GM21576 (cell line): ENCODE measurements at regions not wholly inside any gene's neighbourhood (a gene's known extent, or its start where the extent isn't known, plus 50 kb on each side); places are given as distances from the start of the nearest gene placed in this dataset.
A peak's percentile ranks its signal among the peaks of the same experiment; 100 is the strongest.

Source experiments
- ATAC-seq: cut with Tn5 transposase; IDR thresholded peaks from one replicate; pipeline ENCODE4 v1.9.1; 2021; ENCODE audit warnings: mild to moderate bottlenecking, moderate library complexity; ENCODE audit not compliant: unreplicated experiment

DNA sequence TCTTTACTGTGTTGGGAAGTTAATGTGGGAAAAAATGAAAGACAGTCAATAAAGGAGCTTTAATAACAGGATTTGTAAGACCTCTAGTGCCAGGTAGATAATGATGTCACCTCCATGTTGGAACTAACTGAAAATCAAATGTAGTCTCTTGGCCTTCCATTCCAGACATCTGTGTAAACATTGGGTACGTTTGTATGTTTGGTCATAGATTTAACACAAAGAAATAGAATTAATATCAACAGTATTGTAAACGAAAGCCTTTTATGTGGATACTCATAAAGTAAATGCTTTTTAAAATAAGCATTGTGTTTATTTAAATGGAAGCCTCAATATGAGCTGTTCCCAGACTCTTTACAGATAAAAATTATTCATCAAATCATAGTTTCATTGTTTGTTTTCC, 605.7 kb downstream of the METTL15 start:
- ATAC-seq = no peak

DNA sequence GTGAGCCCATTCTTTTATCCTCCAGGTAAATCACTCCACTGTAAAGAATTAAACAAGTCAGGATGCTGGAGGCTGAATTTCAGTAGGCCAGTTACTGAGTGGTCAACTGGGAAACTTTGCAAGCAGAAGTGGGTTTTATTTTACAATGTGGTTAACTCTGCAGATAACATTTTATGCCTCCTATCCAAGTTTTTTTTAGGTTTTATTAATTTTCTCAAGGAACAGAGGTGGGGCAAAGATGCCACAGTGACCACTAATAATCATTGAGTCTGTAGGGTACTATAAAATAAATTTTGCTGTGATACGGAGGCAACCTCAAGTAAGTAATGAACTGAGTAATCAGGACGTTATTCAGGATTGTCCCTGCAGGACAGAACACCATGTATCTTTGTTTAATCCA, 599.9 kb downstream of the METTL15 start:
- ATAC-seq = no peak

DNA sequence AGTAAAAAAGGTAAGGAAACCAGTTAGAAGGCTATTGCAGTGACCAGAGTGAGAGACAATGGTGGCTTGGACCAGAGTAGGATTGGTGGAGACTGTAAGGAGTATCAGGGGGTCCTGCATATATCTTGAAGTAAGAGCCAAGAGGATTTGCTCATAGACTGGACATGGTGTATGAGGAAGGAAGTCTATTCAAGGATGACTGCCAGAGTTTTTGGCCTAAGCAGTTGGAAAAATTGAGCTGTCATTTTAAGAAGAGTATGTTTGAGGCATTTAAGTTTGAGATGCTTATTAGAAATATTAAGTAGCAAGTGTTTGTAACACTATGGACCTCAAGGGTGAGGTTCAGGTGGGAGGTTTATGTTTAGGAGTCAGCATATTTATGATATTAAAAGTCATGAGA, 596.6 kb downstream of the METTL15 start:
- ATAC-seq = no peak

DNA sequence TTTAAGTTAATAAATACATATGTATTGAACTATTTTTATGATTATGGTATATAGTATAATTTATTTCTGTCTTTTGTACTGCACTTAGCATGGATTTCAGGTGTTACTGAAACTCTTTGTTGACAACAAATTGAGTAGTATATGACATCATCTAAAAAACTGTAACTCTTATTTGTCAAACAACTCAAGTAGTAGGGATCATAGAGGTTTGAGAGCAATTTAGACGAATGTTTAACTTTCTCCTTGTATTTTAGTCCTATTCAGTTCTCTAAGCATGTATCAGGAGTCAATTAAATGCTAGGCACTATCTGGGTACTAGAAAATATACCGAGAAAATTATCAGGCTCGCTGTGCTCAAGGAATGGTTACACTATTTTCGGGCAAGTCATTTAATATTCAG, 595.2 kb downstream of the METTL15 start:
- ATAC-seq = no peak

DNA sequence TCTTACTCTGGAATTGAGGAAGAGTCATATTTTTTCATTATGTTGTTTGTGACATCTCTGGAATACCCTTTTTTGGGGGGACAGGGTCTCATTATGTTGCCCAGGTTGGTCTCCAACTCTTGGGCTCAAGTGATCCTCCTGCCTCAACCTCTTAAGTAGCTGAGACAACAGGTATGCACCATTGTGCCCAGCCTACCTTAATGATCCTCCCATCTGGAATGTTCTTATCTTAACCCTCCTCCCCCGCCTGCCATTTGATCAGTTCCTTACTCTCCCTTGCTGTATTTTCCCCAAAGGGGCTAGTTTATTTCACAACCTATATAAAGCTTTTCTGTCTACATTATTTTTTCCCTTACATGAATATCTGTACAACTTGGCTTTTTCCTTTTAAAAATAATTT, 594.7 kb downstream of the METTL15 start:
- no peak for ATAC-seq

DNA sequence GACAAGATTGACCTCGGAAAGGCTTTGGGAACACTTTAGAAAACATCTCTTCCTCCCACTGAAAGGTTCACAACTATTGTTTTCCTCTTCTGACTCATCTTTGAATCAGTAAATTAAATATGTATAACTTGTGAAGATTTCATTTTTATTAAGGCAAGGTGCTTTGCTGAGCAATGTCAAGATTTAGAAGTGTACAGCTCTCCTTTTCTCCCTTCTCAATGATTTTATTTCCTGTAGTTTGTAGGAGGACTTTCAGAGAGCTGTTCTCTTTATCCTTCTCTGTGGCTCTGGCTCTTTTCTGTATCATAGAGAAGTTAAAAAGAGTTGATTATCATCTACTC, 594.2 kb downstream of the METTL15 start:
- no peak for ATAC-seq

DNA sequence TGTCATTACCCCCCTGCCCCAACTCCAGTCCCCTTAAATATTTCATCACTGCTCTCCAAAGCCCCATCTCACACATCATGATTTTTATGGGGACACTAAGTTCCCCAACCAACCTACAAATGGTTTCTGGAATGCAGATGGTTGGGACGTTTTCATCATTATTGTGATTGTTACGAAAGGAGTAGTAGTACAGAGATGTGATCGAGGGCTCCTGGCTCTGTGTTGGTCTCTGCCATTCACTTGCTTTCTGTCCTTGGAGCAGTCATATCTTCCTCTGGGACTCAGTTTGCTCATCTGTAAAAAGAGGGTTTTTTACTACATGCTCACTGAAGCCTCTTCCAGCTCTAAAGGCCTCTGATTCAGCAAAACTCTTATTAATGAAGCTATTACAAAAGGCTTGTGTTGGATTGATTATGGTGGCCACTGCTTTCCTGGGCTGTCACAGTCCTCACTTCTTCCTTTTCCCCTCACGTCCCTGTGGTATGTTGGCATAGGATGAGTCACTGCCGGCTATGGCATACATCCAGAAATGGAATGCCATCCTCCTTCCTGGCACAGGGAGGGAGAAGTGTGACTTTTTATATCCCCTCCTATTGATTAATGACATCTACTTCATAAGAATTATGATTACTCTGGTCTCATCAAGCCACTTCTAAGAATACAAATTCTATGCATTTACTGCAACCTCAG, 593.7 kb downstream of the METTL15 start:
- ATAC-seq = no peak

DNA sequence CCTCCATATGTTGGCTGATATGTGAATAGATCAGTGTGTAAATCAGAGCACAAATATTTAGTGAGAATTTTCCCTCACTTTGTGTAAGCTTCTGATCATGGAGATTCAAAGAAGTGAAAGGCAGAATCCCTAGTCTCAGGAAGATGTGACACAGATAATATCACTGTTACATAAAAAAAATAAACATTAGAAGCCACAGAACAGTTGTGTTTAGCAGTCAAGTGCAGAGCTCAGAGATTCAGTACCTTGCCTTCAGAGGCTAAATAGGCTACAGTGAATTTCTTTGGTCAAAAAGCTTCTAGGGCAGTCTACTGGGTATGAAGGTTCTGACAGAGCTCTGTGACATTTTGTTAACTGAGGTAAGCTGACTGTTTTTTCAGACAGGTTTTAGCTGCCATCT, 591.5 kb downstream of the METTL15 start:
- no peak for ATAC-seq

DNA sequence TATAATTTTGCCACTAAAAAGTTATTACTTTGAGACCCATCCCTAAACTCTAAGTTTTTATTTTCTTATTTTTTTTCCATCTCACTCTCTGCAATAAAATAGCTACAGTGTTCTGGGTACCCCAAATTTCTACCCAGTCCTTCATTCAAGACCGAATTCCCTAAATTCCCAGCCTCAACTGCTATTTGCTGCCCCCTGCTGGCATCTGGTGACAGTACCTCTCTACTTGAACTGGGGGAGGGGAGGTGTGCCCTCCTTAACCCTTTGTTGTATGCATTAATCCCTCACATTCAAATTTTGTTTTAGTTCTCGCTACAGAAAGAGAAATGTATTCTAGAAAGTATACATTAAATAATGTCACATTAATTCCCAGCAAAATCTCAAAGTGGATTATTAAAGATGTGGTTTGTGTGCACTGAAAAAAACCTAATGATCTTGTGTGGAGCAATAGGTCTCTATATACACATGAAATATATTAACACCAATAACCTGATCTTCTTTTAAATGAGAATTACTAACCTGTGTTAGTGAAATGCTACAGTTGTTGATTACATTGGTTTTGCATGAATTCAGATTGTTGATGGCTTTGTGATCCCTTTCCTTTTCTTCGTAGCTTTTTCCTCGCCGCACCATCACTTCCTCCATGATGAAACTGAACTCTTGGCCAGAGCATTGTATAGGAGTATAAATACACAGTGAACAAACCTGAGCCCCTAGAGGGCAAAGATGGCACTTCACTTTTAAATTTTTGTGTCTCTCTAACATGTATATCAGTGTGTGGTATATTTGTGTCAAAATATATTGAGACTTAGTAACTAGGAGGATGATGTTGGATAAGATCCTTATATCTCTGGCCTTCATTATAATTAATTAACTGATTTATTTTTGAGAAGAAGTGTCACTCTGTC, 590.0 kb downstream of the METTL15 start:
- peak; percentile 65 for ATAC-seq

DNA sequence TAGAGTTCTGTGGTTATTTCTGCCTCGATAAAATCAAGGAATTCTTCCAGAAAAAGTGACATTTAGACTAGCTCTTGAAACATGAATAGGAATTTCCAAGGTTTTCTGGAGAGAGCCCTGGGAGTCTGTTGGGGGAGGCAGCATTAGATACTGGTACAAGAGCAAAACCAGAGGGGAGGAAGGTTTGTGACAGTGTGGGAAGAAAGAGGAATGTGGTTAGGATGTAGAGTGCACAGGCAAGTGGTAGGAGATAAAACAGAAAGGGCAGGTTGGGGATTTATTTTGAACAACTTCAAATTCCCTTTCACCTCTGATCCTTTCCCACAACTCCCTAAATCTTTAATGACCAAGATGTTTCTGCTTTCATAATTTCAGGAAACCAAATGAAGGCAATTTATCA, 588.4 kb downstream of the METTL15 start:
- ATAC-seq = no peak

DNA sequence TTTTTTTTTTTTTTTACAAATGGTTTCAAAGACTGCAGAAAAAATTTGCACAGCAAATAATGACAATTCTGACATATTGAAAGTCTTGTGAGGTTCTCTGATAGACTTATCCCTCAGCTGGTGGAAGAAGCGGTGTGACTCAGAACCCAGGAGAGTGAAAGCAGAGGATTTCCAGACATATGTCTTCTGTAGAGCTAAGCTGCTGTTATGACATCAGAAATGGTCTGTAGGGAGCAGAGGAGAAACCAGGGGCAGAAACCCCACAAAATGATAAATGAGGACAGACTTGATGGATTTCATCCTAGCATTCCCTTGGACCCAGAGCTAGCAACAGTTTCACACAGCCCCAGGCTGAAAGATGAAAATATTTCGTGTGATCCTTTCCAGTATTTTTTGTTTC, 582.6 kb downstream of the METTL15 start:
- no peak for ATAC-seq

DNA sequence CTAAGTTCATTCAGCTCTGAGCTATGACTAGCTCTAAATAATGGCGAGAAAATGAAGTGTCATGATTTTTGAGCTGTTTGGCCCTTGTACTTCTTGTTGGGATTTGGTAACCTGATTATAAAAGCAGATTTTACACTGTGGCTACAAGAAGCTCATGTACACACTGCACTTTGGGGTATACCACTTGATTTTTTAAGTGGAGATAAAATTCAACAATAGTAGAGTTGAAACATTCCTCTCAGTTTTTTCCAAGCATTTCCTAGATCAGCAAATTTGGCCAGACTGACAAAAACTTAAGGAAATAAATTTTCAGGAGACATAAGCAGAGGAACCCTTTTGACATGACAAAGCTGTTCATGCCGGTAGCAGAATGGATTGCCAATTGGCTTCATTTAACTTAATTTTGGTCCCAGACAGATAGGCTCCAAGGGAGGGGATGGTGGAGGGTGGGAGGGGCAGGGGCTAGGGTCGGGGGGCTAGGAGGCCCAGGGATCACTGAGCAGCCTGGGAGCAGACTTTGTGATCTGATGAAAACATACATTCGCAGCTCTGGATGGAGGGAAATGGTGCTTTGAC, 575.9 kb downstream of the METTL15 start:
- ATAC-seq = no peak

DNA sequence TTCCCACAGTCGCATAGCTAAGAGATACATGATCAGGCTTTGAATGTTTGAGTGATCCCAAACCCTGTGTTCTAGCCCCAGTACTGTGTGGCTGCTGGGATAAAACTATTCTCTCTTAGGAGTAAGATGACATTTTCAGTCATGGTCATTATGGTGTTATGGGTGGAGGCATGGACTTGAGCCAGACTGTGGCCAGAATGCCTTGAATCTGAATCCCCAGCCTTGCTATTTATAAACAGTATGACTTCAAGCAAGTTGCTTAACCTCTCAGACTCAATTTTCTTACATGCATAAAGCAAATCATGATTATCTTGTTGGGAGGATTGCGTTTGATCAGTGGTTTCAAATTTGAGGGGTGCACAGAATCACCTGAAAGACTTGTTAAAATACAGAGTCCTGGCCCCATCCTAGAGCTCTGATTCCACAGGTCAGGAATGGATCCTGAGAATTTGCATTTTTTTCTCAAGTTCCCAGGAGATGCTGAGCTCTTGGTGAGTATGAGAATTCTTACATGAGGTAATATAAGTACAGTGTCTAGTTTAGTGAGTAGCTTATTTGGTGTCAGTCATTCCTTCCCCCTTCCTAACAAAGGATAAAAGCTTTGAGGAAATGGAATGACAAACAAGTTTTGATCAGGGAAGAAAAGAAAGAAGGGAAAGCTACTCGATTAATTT, 571.7 kb downstream of the METTL15 start:
- ATAC-seq = no peak

DNA sequence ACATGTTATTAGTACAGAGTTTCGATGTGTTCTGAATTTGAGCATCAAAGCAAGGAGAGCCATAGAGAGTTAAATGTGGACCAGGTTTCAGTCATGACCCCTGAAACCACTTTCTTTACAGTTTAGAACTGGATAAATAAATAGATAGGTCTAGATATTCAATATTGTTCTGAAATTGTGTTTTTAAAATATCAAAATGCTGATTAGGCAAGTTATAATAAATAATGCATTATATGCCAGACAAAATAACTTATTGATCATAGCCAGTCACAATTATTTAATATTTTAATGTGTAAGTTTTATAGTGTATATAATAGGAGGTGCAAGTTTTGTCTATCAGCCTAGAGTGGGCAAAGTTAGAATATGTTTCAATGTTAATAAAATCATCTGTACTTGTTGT, 569.5 kb downstream of the METTL15 start:
- ATAC-seq = no peak

DNA sequence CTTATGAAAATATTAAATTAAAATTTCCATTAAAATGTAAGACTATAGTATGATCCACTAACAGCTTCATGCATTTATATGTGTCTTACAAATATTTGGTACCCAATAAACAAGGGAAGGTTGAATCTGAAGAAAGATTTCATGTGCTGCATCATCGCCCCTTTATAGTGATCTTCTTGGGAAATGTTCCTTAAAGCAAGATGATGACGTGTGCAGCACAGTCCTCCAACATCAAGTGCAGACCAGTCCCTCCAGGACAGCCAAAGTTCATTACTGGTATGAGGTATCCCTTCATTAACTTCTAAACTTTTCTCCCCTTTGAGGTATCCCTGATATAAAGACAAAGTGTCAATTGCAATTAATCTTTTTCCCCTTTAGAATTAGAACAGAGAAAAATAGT, 567.0 kb downstream of the METTL15 start:
- no peak for ATAC-seq

DNA sequence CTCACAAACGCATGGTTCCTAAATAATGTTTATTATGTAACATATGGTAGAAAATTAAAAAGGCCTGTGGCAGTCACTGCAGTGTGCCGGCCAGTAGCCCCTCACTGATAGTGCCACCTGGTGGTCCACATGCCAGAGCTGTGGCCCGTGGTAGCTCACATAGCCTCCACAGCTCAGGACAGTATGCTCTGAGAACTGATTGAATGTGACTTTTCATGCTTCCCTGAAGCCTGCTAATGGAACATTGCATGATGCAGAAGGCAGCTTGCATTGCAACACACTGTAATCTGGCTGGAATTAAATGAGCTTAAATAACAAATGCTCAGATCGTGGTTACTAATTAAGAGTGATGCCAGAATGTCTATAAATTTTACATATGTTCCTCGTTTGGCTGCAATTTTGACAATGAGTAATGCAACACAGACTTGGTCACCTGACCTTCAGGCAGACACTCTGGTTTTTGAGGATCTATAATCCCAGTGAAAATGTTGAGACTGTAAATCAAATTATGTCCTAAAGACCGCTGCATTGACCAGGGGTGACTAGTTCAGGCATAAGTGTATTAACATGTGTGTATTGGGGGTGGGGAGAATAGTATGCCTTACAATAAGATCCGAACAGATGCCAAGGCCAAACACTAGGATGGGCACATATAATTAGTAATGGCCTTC, 566.4 kb downstream of the METTL15 start:
- no peak for ATAC-seq

DNA sequence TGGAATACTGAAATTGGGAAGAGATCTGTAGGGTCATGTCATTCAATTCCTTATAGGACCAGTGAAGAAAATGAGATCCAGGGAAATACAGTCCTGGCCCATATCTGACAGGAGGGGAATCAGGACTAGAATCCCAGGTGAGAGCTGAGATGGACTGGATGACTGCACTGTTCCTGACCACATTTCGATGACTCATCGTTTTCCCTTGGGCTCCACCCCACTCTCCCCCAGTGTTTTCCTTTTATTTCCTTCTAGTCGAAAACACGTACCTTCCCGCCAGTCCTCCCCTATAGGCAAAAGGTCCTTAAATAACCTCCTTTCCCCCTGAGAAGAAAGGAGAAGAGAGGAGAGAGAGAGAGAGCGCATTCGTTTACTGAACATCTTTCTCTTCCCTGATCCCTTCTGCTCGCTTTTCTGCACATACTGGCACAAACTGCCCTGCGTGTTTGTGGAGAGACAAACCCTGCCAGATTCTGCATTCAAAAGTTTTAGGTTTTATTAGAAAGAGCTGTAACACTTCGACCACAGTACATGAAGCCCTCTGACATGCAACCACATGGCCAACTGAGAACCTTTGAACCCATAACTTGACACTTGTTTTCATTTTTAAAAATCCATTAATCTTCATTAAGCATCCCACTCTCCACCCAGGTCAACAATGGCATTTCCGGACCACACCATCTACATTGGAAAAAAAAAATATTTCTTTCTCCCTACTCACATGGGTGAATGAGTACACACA, 565.7 kb downstream of the METTL15 start:
- ATAC-seq = no peak

DNA sequence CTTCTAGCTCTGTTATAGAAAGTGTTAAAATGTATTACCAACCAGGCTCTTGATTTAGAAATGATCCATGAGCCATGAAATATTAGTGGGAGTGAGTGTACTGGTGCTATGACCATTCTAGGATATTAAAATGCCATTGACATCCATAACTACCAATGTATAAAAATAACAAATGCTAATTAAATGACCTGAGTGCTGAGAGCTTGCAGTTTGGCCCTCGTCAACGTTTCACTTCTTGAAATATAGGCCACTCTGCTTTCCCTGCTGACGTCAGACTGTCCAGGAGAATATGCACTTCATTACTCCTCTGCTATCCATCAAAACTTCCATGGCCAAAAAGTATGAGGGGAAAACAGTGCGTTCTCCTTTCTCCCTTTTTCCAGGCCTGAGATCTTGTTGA, 563.1 kb downstream of the METTL15 start:
- ATAC-seq = no peak

DNA sequence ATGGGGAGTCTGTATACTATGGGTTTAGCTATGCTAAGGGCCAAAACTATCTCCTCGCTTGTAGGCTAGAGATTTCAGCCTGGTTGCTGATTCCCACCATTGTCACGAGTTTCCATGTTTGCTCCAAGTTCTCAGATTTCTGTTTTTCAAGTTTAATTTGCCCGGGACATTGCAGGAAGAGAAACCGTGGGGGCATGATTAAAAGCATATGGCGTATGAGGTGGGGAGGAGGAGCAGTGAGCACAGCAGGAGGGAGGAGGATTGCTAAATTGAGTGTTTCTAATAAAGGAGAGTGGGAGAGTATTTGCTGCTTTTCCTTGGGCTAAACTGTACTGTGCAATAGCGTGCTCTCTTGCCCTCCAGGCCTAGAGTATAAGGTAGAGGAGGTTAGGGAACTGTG, 558.4 kb downstream of the METTL15 start:
- no peak for ATAC-seq

DNA sequence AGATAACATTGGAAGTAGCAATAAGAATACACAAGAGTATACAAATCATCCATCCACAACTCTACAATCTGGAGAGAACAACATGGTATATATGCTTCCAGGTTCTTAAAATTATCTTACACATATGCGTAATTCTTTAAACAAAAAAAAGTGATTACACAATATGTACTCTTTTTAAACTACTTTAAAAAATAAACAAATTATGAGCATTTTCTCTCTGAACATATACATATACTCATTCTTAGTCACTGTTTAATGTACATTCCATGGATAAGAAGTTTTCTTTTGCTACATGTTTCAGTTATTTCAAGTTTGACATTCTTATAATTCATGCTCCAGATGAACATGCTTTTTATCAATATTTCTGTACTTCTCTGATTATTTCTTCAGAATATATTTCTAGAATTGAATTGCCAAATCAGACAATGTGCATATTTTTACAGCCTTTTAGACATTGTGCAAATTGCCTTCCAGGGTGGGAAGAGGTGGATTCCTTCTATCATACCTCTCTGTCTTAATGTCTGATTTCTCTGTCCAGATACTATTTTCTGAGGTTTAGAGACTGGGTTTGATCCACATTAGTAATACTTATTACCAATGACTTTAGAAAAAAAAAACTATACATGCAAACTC, 551.6 kb downstream of the METTL15 start:
- no peak for ATAC-seq
